Dendritic cell treated with granulocyte-macrophage colony-stimulating factor and Interleukin-4, amounts not matched to agents 40 ng/mL and 50 ng/mL, for 4 days (primary cell): ENCODE measurements at regions not wholly inside any gene's neighbourhood (a gene's known extent, or its start where the extent isn't known, plus 50 kb on each side); places are given as distances from the start of the nearest gene placed in this dataset.

ENCODE experiments used
- H3K27ac Mint-ChIP-seq: one replicate; pipeline ENCODE4 v1.8.0; 2022; ENCODE audit warnings: mild to moderate bottlenecking, mixed read lengths
- H3K27me3 Mint-ChIP-seq: one replicate; pipeline ENCODE4 v1.8.0; 2022; ENCODE audit warnings: mild to moderate bottlenecking, mixed read lengths
- H3K36me3 Mint-ChIP-seq: one replicate; pipeline ENCODE4 v1.8.0; 2022; ENCODE audit warnings: low read depth, mixed read lengths
- H3K4me1 Mint-ChIP-seq: one replicate; pipeline ENCODE4 v1.8.0; 2022; ENCODE audit warnings: low read depth, mixed read lengths
- H3K4me3 Mint-ChIP-seq: one replicate; pipeline ENCODE4 v1.8.0; 2022; ENCODE audit warnings: mild to moderate bottlenecking, moderate library complexity, mixed read lengths
- H3K9me3 Mint-ChIP-seq: one replicate; pipeline ENCODE4 v1.8.0; 2022; ENCODE audit warnings: mixed read lengths
- intact Hi-C: fragments of 100-400 bp; cut with micrococcal nuclease; formaldehyde crosslinking; loops from one replicate; pipeline ENCODE4 v1.15.0; 2022

DNA sequence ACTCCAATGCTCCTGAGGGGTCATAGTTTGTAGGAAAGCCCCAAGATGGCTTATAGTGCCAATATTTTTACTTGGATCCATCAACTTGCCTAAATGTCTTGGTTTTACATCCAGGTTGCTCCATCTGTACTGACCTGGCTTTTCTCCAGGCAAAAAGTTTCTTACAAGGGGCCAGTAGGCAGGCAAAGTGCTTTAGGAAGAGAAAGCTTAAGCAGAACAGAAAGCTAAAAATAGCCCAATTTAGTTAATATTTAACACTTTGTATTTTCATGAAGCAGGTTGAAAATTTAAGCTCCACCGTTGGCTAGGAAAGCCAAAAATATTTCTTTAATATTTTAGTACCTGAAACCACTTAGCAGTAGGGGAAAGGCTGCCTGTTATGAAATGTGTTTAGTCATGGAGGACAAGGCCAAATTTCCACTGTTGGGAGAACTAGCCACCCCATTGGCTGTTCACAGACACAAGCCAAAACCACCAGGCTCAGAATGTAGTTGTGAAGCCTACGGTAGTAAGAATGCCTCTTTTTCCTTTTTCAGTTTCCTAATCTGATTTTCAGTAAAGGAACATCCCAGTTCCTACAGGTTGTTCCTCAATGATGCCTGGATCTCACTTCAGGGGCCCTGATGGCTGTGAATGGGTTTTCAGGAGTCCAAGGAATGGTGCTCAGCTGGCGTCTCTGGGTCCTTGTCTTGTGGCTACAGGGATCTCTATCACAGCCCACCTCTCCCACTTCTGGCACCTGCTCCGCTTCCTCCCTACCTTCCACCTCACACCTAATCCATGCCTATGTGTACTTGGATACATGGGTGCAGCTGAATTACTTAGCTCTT is 324.8 kb downstream of the PMP22 start:
- no peaks in the 10 kb centered on the region for H3K9me3 Mint-ChIP-seq
- H3K27me3 Mint-ChIP-seq: peaks cover 2% of the 10 kb centered on the region
- intact Hi-C loops: no loop called here
- no peak overlapping the region for H3K4me3 Mint-ChIP-seq
- no peaks in the 10 kb centered on the region for H3K36me3 Mint-ChIP-seq
- no peaks in the 10 kb centered on the region for H3K4me1 Mint-ChIP-seq
- no peak overlapping the region for H3K27ac Mint-ChIP-seq

DNA sequence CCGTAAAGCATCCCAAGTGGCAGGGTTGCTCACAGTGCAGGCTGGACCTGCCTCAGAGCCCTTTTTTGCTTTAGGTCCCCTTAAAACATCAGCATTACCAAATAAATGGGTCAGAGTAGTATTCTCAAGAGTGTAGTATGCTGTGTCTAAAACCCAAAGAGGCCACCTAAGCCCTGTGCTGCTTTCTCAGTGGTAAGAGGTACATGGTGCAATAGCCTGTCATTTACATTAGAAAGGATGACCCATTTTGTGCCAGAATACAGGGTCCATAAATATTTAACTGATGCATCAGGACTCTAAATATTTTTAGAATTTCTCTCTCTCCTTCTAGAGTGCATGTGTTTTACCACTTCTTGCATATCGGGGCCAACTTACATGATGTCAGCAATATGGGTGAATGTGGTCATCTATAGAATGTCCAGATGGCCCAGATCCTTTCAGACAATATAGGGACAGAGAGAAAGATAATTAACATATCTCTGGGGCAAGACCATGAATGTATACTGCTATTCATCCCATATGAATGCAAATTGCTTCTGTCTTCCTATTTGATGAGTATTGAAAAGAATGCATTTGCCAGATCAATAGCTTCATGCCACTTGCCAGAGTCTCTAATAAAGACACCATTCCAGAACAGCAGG is 329.2 kb downstream of the PMP22 start:
- H3K4me3 Mint-ChIP-seq: no peak overlapping the region
- no peak overlapping the region for H3K27ac Mint-ChIP-seq
- H3K36me3 Mint-ChIP-seq: no peaks in the 10 kb centered on the region
- H3K27me3 Mint-ChIP-seq: peaks cover 2% of the 10 kb centered on the region
- intact Hi-C loops: no loop called here
- H3K9me3 Mint-ChIP-seq: no peaks in the 10 kb centered on the region
- no peaks in the 10 kb centered on the region for H3K4me1 Mint-ChIP-seq

GRCh38 chr17:14935139-14935841 is 329.8 kb downstream of the PMP22 start:
- Mint-ChIP-seq H3K4me1 (no peaks in the 10 kb centered on the region), H3K36me3 (no peaks in the 10 kb centered on the region), H3K9me3 (no peaks in the 10 kb centered on the region), H3K4me3 (no peak overlapping the region), H3K27ac (no peak overlapping the region), H3K27me3 (peaks cover 2% of the 10 kb centered on the region)
- intact Hi-C loops: no loop called here

DNA sequence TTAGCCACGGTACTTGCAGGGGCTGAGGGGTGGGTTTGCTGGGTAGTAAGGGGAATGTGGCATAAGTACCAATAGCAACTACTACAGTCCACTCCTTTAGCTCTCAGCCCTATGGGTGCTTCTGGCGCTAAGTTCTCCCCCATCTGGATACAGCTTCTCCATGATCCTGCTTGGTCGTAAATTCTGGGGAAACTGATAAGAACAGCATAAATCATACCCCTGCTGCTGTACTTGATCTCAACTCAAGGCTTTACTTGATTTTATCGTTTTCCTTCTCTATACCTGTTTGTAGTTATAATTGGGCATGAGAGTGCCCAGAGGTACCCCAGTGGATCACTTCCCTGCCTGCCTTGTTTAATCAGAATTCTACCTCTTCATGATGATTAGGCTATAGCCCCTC is 331.4 kb downstream of the PMP22 start:
- intact Hi-C loops: no loop called here
- H3K9me3 Mint-ChIP-seq: no peaks in the 10 kb centered on the region

DNA sequence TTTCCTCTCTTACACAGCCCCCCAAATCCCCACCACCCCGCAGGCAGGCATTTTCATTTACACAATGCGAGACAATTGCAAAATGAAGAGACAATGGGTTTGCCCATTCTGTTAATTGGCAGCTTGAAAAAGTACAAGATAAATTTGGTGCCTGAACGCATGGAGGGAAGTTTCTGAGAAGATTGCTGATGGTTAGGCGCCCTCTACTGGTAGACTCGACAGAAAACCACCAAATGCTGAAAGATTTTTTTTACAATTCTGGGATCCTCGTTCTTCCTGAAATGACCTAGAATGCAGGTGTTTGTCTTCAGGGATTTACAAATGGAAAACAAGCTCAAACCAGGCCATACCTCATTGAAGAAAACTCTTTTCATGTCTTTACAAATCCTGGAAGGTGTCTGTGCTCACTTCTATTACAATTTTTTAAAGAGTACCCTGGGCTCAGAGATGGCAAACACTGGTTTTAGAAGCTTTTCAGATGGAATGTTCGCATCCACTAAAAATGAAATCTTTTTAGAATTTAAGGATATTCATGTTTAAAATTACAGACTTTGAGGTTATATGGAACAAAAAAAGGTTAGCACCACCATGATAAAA is 338.5 kb downstream of the PMP22 start:
- H3K9me3 Mint-ChIP-seq: no peaks in the 10 kb centered on the region
- no peak overlapping the region for H3K27ac Mint-ChIP-seq
- no peaks in the 10 kb centered on the region for H3K36me3 Mint-ChIP-seq
- no peaks in the 10 kb centered on the region for H3K27me3 Mint-ChIP-seq
- intact Hi-C loops: loop anchor here (1.0 to 5.0 kb wide), 5 partner anchors 154 to 1589 kb away; no protein-coding TSS in a partner anchor
- no peaks in the 10 kb centered on the region for H3K4me1 Mint-ChIP-seq
- no peak overlapping the region for H3K4me3 Mint-ChIP-seq

More for the DNA sequence above, 331.4 kb downstream of the PMP22 start:
- Mint-ChIP-seq H3K36me3 (no peaks in the 10 kb centered on the region), H3K27me3 (no peaks in the 10 kb centered on the region), H3K4me3 (no peak overlapping the region), H3K27ac (no peak overlapping the region), H3K4me1 (no peaks in the 10 kb centered on the region)

DNA sequence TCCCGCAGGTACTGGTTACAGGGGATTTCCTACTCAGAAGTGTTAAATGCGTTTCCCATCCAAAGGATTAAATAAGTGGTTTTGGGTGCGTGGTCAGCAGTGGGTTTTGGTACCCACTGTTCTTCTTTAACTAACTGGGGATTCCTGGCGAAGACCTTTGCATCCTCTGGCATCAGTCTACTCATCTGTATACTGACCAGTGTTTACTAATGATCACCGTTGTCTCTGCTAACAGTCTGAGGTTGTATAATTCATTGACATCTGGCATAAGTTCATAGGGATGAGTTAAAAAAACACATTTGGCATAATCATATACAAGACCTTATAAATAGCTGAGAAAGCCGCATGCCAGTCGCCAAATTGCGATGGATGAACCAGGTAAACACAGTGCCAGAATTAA is 339.1 kb downstream of the PMP22 start:
- H3K36me3 Mint-ChIP-seq: no peaks in the 10 kb centered on the region
- intact Hi-C loops: loop anchor here (1.0 to 5.0 kb wide), 5 partner anchors 154 to 1589 kb away; no protein-coding TSS in a partner anchor
- no peak overlapping the region for H3K27ac Mint-ChIP-seq
- H3K9me3 Mint-ChIP-seq: no peaks in the 10 kb centered on the region
- H3K27me3 Mint-ChIP-seq: no peaks in the 10 kb centered on the region
- H3K4me3 Mint-ChIP-seq: no peak overlapping the region
- no peaks in the 10 kb centered on the region for H3K4me1 Mint-ChIP-seq

GRCh38 chr17:14925498-14925897 is 339.6 kb downstream of the PMP22 start:
- H3K27ac Mint-ChIP-seq: no peak overlapping the region
- H3K36me3 Mint-ChIP-seq: no peaks in the 10 kb centered on the region
- no peaks in the 10 kb centered on the region for H3K4me1 Mint-ChIP-seq
- intact Hi-C loops: loop anchor here (5.0 kb wide), 3 partner anchors 153 to 1588 kb away; no protein-coding TSS in a partner anchor
- no peak overlapping the region for H3K4me3 Mint-ChIP-seq
- H3K27me3 Mint-ChIP-seq: no peaks in the 10 kb centered on the region
- H3K9me3 Mint-ChIP-seq: no peaks in the 10 kb centered on the region

DNA sequence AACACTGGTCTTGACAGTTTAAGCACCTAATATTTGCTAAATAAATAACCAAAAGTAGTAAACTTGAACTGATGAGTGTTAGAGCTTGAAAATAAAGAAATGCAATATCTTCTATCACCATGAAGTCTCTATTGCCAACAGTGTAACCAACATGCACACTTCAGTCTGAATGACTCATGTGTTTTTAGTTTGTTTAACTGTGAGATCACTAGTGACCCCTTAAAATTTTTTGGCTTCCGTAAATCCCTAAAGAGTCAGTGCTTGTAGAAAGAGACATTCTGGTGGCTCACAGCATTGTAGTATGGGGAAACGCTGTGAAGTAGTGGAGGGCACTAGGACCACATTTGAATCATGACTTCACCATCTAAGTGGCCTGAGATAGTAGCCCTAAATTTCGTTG is 341.1 kb downstream of the PMP22 start:
- no peaks in the 10 kb centered on the region for H3K4me1 Mint-ChIP-seq
- H3K27ac Mint-ChIP-seq: no peak overlapping the region
- no peaks in the 10 kb centered on the region for H3K27me3 Mint-ChIP-seq
- intact Hi-C loops: no loop called here
- H3K9me3 Mint-ChIP-seq: no peaks in the 10 kb centered on the region
- no peaks in the 10 kb centered on the region for H3K36me3 Mint-ChIP-seq
- H3K4me3 Mint-ChIP-seq: no peak overlapping the region

GRCh38 chr17:14922411-14922810 is 342.7 kb downstream of the PMP22 start:
- intact Hi-C loops: no loop called here
- H3K4me1 Mint-ChIP-seq: no peaks in the 10 kb centered on the region
- H3K27me3 Mint-ChIP-seq: no peaks in the 10 kb centered on the region
- no peaks in the 10 kb centered on the region for H3K36me3 Mint-ChIP-seq
- H3K9me3 Mint-ChIP-seq: no peaks in the 10 kb centered on the region
- H3K4me3 Mint-ChIP-seq: no peak overlapping the region
- H3K27ac Mint-ChIP-seq: no peak overlapping the region

DNA sequence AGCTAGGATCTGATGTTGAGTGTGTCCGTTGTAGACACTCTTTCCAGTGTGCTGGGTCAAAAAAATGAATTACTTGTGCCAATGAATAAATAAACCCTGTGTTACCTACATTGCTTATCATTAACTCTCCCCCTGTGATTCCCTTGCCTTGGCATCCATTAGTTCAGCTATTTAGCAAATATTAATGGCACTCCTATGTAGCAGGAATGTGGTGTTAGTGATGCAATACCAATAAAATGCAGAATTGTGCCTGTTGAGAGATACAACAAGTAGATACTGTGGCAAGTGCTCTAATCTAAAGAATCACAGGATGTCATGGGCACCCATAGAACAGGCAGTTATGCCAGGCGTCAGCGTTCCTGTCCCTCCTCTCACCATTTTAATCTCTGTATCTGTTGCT is 343.2 kb downstream of the PMP22 start:
- no peaks in the 10 kb centered on the region for H3K9me3 Mint-ChIP-seq
- no peak overlapping the region for H3K4me3 Mint-ChIP-seq
- no peak overlapping the region for H3K27ac Mint-ChIP-seq
- no peaks in the 10 kb centered on the region for H3K36me3 Mint-ChIP-seq
- intact Hi-C loops: no loop called here
- H3K27me3 Mint-ChIP-seq: no peaks in the 10 kb centered on the region
- no peaks in the 10 kb centered on the region for H3K4me1 Mint-ChIP-seq

GRCh38 chr17:14919631-14920213 is 345.4 kb downstream of the PMP22 start:
- Mint-ChIP-seq H3K36me3 (no peaks in the 10 kb centered on the region), H3K4me1 (no peaks in the 10 kb centered on the region), H3K4me3 (no peak overlapping the region), H3K9me3 (no peaks in the 10 kb centered on the region), H3K27ac (no peak overlapping the region), H3K27me3 (no peaks in the 10 kb centered on the region)
- intact Hi-C loops: no loop called here

GRCh38 chr17:14919094-14919493 is 346.0 kb downstream of the PMP22 start:
- no peaks in the 10 kb centered on the region for H3K36me3 Mint-ChIP-seq
- no peaks in the 10 kb centered on the region for H3K27me3 Mint-ChIP-seq
- H3K9me3 Mint-ChIP-seq: no peaks in the 10 kb centered on the region
- no peak overlapping the region for H3K4me3 Mint-ChIP-seq
- H3K4me1 Mint-ChIP-seq: no peaks in the 10 kb centered on the region
- H3K27ac Mint-ChIP-seq: no peak overlapping the region
- intact Hi-C loops: no loop called here

DNA sequence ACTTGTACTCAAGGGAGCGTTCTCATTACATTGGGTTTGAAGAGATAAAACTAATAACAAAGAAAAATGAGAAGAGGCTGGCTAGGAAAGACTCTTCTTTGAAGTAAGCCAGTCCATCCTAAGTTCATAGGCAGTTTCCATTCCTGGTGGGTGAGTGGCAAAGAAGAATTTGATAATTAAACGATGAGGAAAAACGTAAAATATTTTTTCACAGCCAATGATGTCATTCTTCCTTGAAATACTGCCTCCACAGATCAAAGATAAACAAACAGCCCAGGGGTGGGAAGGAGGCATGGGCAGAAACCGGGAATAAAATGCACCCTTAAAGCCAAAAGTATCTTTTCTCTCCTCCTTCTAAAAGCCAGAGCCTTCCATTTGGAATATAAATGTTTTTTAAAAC is 346.6 kb downstream of the PMP22 start:
- Mint-ChIP-seq H3K9me3 (no peaks in the 10 kb centered on the region), H3K4me3 (no peak overlapping the region), H3K4me1 (no peaks in the 10 kb centered on the region), H3K27me3 (no peaks in the 10 kb centered on the region), H3K36me3 (no peaks in the 10 kb centered on the region), H3K27ac (no peak overlapping the region)
- intact Hi-C loops: no loop called here
